ENCODE measurements at regions not wholly inside any gene's neighbourhood (a gene's known extent, or its start where the extent isn't known, plus 50 kb on each side); places are given as distances from the start of the nearest gene placed in this dataset.

- H3K4me2 ChIP-seq (ENCODE audit: low read length), result no peak overlapping the region
- H3K79me2 ChIP-seq (ENCODE audit: control insufficient read depth, low read length), result no peaks in the 10 kb centered on the region
- no peaks in the 10 kb centered on the region for H3F3A ChIP-seq (ENCODE audit: control insufficient read depth, insufficient read depth)
- no peak overlapping the region for H3K27ac ChIP-seq (ENCODE audit: low read depth, low read length)
- TF ChIP-seq EZH2phosphoT487 (IDR thresholded peaks at IDR 0.05; ENCODE audit: borderline replicate concordance, low read length), result no peak
- no peak for TF ChIP-seq CTCF (IDR thresholded peaks at IDR 0.05; ENCODE audit: low read depth, low read length, poor library complexity, severe bottlenecking)
- peaks cover 2% of the 10 kb centered on the region; the same call in 1 of the 2 replicates for H3K27me3 ChIP-seq (ENCODE audit: control insufficient read depth, low read length)
- no peak overlapping the region for H3K4me3 ChIP-seq (ENCODE audit: low read length)
- H3K9me2 ChIP-seq (replicated peaks; ENCODE audit: control insufficient read depth, low read length), result no peaks in the 10 kb centered on the region
- no peaks in the 10 kb centered on the region for H3K36me3 ChIP-seq (ENCODE audit: control insufficient read depth, low read length)
- no peaks in the 10 kb centered on the region for H4K20me1 ChIP-seq (ENCODE audit: control insufficient read depth, insufficient read depth, low read depth, low read length)
- no peaks in the 10 kb centered on the region for H3K4me1 ChIP-seq (ENCODE audit: control insufficient read depth, low read length)
- H3K9me3 ChIP-seq (ENCODE audit: control insufficient read depth, insufficient read depth, low read length), result no peaks in the 10 kb centered on the region
Observed at GRCh38 chr4:152224223-152224622, 311.7 kb downstream of the FBXW7 start.

DNA sequence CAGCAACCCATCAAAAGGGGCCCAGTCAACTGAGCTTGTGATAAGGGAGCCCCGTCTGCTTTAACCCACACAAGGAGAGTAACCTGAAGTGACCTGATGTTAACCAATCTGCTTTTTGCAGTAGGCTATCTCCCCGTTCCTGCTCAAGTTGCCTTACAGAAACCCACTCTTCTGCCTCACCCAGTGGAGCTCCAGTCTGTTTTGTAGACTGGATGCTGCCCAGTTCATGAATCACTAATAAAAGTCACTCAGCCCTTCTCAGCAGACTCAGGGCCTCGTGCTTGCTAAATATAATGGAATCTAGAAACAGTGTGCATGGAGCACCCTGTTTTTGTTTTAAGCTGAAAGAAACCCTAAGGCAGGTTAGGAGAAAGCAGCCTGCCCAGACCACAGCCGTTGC lies 312.3 kb downstream of the FBXW7 start:
- no peak overlapping the region for H3K27ac ChIP-seq (ENCODE audit: low read depth, low read length)
- H3K4me3 ChIP-seq (ENCODE audit: low read length), result no peak overlapping the region
- H3K4me1 ChIP-seq (ENCODE audit: control insufficient read depth, low read length), result no peaks in the 10 kb centered on the region
- no peaks in the 10 kb centered on the region for H3K9me3 ChIP-seq (ENCODE audit: control insufficient read depth, insufficient read depth, low read length)
- no peaks in the 10 kb centered on the region for H3F3A ChIP-seq (ENCODE audit: control insufficient read depth, insufficient read depth)
- H3K79me2 ChIP-seq (ENCODE audit: control insufficient read depth, low read length), result no peaks in the 10 kb centered on the region
- no peaks in the 10 kb centered on the region for H3K36me3 ChIP-seq (ENCODE audit: control insufficient read depth, low read length)
- peaks cover 2% of the 10 kb centered on the region; the same call in 1 of the 2 replicates for H3K27me3 ChIP-seq (ENCODE audit: control insufficient read depth, low read length)
- no peaks in the 10 kb centered on the region for H4K20me1 ChIP-seq (ENCODE audit: control insufficient read depth, insufficient read depth, low read depth, low read length)
- TF ChIP-seq CTCF (IDR thresholded peaks at IDR 0.05; ENCODE audit: low read depth, low read length, poor library complexity, severe bottlenecking), result no peak
- no peak for TF ChIP-seq EZH2phosphoT487 (IDR thresholded peaks at IDR 0.05; ENCODE audit: borderline replicate concordance, low read length)
- H3K9me2 ChIP-seq (replicated peaks; ENCODE audit: control insufficient read depth, low read length), result no peaks in the 10 kb centered on the region
- no peak overlapping the region for H3K4me2 ChIP-seq (ENCODE audit: low read length)

DNA sequence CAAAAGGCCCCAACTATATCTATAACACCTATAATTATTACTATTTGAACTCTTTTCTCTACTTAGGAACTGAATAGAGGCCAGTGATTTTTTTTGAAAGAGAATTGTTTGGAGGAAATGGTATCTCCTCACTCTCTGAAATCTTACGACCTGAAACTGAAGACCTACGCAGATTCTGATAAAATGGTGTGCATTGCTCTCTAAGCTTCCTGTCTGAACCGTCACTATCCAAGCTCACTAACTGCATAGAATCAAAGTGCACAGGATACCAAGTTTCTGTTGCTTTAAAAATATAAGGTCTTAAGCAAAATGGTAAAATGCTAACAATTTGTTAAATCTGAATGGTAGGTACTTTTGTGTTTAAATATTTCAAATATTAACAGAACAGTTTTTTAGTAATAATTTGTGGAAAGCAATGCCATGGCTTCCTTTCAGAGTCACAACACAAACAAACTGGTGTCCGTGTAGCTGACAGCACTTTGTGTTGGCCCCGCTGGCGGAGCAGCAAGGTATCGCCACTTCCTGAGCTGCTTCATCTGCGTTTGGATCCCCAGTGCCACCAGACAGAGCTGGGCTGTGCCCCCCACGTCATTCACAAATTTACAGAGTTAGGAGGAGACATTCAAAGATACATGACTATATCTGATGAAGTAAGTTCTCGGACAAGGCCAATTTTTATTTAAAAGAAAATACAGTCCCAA lies 313.9 kb downstream of the FBXW7 start:
- no peak overlapping the region for H3K4me2 ChIP-seq (ENCODE audit: low read length)
- H3K9me2 ChIP-seq (replicated peaks; ENCODE audit: control insufficient read depth, low read length), result no peaks in the 10 kb centered on the region
- no peaks in the 10 kb centered on the region for H3K9me3 ChIP-seq (ENCODE audit: control insufficient read depth, insufficient read depth, low read length)
- H3F3A ChIP-seq (ENCODE audit: control insufficient read depth, insufficient read depth), result no peaks in the 10 kb centered on the region
- no peaks in the 10 kb centered on the region for H4K20me1 ChIP-seq (ENCODE audit: control insufficient read depth, insufficient read depth, low read depth, low read length)
- H3K4me1 ChIP-seq (ENCODE audit: control insufficient read depth, low read length), result no peaks in the 10 kb centered on the region
- no peak overlapping the region for H3K27ac ChIP-seq (ENCODE audit: low read depth, low read length)
- no peaks in the 10 kb centered on the region for H3K79me2 ChIP-seq (ENCODE audit: control insufficient read depth, low read length)
- peaks cover 2% of the 10 kb centered on the region; the same call in 1 of the 2 replicates for H3K27me3 ChIP-seq (ENCODE audit: control insufficient read depth, low read length)
- H3K4me3 ChIP-seq (ENCODE audit: low read length), result no peak overlapping the region
- no peak for TF ChIP-seq EZH2phosphoT487 (IDR thresholded peaks at IDR 0.05; ENCODE audit: borderline replicate concordance, low read length)
- no peak for TF ChIP-seq CTCF (IDR thresholded peaks at IDR 0.05; ENCODE audit: low read depth, low read length, poor library complexity, severe bottlenecking)
- no peaks in the 10 kb centered on the region for H3K36me3 ChIP-seq (ENCODE audit: control insufficient read depth, low read length)

Measured in DOHH2 (cell line).